GM18519 (cell line): ENCODE measurements at regions not wholly inside any gene's neighbourhood (a gene's known extent, or its start where the extent isn't known, plus 50 kb on each side); places are given as distances from the start of the nearest gene placed in this dataset.
"Not testable (repeated sequence)": the region's sequence is repeated elsewhere in the genome, so short reads cannot be mapped to it uniquely, and the experiment has no call there.

Source experiments
- ATAC-seq: cut with Tn5 transposase; IDR thresholded peaks from one replicate; pipeline ENCODE4 v1.9.1; 2021; ENCODE audit warnings: mild to moderate bottlenecking, moderate library complexity; ENCODE audit not compliant: unreplicated experiment, low FRiP score

- ATAC-seq = no peak
These were observed 639.7 kb downstream of the STK39 start for GRCh38 chr2:167607731-167608130.

- ATAC-seq = no peak
These were observed 640.2 kb downstream of the STK39 start for GRCh38 chr2:167607211-167607610.

- ATAC-seq = no peak
These were observed 645.3 kb downstream of the STK39 start for GRCh38 chr2:167602122-167602521.

- no peak for ATAC-seq
These were observed 648.2 kb downstream of the STK39 start for GRCh38 chr2:167599219-167599618.

- peak; percentile 95 for ATAC-seq
These were observed 651.4 kb downstream of the STK39 start for GRCh38 chr2:167595839-167596471.

- ATAC-seq = no peak
These were observed 652.4 kb downstream of the STK39 start for GRCh38 chr2:167595021-167595420.

GRCh38 chr2:167592441-167592840 is 655.0 kb downstream of the STK39 start:
- no peak for ATAC-seq

- ATAC-seq = no peak
These were observed 664.8 kb downstream of the STK39 start for GRCh38 chr2:167582619-167583018.

GRCh38 chr2:167581961-167582574 is 665.3 kb downstream of the STK39 start:
- ATAC-seq = no peak

- no peak for ATAC-seq
These were observed 667.6 kb downstream of the STK39 start for GRCh38 chr2:167579826-167580225.

GRCh38 chr2:167575276-167575675 is 672.1 kb downstream of the STK39 start:
- no peak for ATAC-seq

GRCh38 chr2:167572883-167573619 is 674.3 kb downstream of the STK39 start:
- ATAC-seq = no peak

- ATAC-seq = no peak
These were observed 677.0 kb downstream of the STK39 start for GRCh38 chr2:167570370-167570769.

GRCh38 chr2:167563885-167564619 is 675.8 kb downstream of the XIRP2 start:
- ATAC-seq = not testable (repeated sequence)

- not testable (repeated sequence) for ATAC-seq
These were observed 670.2 kb downstream of the XIRP2 start for GRCh38 chr2:167558272-167558991.

GRCh38 chr2:167555098-167555720 is 666.9 kb downstream of the XIRP2 start:
- no peak for ATAC-seq

- ATAC-seq = no peak
These were observed 665.4 kb downstream of the XIRP2 start for GRCh38 chr2:167553635-167554034.

- no peak for ATAC-seq
These were observed 663.1 kb downstream of the XIRP2 start for GRCh38 chr2:167551416-167551815.

GRCh38 chr2:167550448-167550847 is 662.2 kb downstream of the XIRP2 start:
- peak; percentile 63 for ATAC-seq

GRCh38 chr2:167548396-167548795 is 660.1 kb downstream of the XIRP2 start:
- no peak for ATAC-seq
